ENCODE measurements at regions not wholly inside any gene's neighbourhood (a gene's known extent, or its start where the extent isn't known, plus 50 kb on each side); places are given as distances from the start of the nearest gene placed in this dataset.
"Not testable (repeated sequence)": the region's sequence is repeated elsewhere in the genome, so short reads cannot be mapped to it uniquely, and the experiment has no call there.

DNA sequence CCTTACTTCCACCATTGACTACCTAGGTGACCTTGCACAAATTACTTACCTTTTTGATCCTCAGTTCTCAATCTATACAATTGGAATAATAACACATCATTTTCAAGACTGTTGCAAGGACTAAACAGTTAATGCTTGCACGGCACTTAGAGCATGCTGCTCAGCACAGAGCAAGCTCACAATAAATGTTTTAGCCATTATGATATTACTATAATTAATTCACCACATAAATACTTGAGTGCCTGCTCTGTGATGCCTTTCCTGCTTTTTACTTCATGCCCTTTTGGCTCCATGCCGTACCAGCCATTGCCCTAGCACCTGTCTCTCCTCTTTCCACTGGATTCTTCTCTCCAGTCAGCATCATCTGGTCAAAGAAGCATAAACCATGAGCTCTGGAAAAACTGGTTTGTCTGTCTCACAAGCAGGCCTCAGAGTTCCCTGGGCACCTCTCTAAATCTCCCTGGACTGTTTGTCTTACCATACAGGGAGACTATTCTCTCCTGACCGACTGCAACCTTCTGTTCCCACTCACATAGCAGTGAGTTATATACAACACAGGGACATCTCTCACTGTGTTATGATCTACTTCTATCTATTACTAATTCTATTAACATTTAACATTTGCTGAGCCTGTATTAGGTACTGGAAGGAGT, 260.4 kb upstream of the ADRA1B start:
- no peak for DNase-seq

- DNase-seq = no peak
Measured at GRCh38 chr5:159657298-159657697, 259.0 kb upstream of the ADRA1B start.

GRCh38 chr5:159657771-159658170, 258.5 kb upstream of the ADRA1B start:
- DNase-seq = no peak

- no peak for DNase-seq
Measured at GRCh38 chr5:159658266-159658925, 257.9 kb upstream of the ADRA1B start.

- DNase-seq = no peak
Measured at GRCh38 chr5:159660401-159660800, 255.9 kb upstream of the ADRA1B start.

DNA sequence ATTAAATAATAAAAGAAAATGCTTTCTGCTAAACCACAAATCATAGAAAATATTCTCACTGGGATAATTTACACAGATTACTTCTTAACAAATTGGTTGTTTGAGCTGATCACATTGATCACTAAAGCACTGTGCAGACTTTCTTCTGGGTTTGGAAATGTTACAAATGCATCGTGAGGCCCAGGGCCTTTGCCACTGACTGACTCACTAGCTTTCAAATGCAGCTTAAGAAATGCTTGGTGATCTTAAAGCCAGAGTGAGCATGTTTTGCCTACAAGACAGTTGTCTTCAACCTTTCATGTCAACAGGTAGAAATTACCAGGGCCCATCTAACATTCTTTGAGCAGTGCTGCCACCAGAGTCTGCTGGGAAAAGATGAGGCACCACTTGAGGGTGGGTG, 252.3 kb upstream of the ADRA1B start:
- no peak for DNase-seq

DNA sequence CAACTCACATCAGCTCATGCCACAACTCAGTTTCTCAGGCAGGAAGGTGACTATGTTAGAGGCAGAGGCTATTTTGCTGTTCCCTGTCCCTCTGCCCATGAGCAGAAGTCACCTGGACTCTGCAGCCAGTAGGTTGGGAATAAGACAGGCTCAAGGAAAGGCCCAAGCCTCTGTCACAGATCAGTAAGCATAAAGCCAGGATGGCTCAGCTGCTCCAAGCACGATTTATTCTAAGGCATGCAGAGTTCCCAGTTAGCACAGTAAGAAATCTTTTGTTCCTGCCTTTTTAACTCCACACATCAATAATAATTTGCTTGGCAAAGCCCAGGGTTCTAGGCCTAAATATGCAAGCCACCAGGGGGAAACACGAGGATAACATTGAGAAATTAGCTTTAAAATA, 249.0 kb upstream of the ADRA1B start:
- no peak for DNase-seq

GRCh38 chr5:159668556-159668955, 247.7 kb upstream of the ADRA1B start:
- no peak for DNase-seq

GRCh38 chr5:159669559-159669958, 246.7 kb upstream of the ADRA1B start:
- DNase-seq = no peak

GRCh38 chr5:159671886-159672285, 244.4 kb upstream of the ADRA1B start:
- peak; percentile 19 to 51 (median 43) for DNase-seq

- DNase-seq = no peak
Measured at GRCh38 chr5:159673538-159673937, 242.7 kb upstream of the ADRA1B start.

GRCh38 chr5:159678657-159679392, 237.5 kb upstream of the ADRA1B start:
- no peak for DNase-seq

- DNase-seq = no peak
Measured at GRCh38 chr5:159680095-159680494, 236.2 kb upstream of the ADRA1B start.

DNA sequence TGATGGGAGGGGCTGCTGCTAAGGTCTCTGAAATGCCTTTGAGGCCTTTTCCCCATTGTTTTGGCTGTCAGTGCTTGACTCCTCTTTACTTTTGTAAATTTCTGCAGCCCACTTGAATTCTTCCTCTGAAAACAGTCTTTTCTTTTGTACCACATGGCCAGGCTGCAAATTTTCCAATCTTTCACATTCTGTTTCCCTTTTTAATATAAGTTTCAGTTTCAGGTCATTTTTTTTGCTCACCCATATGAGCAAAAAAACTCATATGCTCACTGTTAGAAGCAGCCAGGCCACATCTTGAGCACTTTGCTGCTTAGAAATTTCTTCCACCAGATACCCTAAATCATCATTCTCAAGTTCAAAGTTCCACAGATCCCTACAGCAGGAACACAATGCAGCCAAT, 234.6 kb upstream of the ADRA1B start:
- DNase-seq = peak in 1 of 4 experiments; percentile 26

DNA sequence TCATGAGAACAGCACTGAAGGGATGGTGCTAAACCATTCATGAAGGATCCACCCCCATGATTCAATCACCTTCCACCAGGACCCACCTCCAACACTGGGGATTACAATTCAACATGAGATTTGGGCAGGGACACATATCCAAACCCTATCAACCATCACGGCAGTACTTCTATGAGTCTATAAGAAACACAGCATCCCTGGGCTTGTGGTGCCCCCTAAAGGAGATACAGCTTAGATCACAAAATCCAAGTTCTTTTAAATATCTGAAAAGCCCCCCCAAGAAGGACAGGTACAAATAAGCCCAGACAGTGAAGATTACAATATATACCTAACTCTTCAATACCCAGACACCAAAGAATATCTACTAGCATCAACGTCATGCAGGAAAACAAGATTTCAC, 233.7 kb upstream of the ADRA1B start:
- DNase-seq = no peak

DNA sequence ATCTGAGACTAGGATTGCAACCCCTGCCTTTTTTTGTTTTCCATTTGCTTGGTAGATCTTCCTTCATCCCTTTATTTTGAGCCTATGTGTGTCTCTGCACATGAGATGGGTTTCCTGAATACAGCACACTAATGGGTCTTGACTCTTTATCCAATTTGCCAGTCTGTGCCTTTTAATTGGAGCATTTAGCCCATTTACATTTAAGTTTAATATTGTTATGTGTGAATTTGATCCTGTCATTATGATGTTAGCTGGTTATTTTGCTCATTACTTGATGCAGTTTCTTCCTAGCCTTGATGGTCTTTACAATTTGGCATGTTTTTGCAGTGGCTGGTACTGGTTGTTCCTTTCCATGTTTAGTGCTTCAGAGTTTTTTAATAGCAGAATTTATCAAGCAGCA, 228.4 kb upstream of the ADRA1B start:
- not testable (repeated sequence) for DNase-seq

- no peak for DNase-seq
Measured at GRCh38 chr5:159695741-159696294, 220.5 kb upstream of the ADRA1B start.

DNA sequence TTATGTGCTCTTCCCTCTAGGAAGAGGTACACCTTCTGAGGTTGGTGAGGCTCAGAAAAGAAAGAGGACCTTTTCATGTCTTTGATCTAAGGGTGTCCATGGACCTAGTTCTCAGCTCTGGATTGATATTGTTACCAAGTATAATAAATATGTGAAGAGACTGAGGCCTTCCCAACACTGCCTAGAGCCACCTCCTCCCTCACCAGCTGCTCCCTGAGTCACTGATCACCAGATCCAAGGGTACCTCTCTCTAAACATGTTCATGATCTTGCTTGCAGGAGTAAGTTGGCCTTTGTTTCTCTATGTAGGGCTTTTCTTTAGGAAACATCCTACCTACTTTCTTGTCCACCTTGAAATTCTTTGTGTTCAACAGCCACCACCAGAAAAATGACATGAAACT, 218.8 kb upstream of the ADRA1B start:
- no peak for DNase-seq

DNA sequence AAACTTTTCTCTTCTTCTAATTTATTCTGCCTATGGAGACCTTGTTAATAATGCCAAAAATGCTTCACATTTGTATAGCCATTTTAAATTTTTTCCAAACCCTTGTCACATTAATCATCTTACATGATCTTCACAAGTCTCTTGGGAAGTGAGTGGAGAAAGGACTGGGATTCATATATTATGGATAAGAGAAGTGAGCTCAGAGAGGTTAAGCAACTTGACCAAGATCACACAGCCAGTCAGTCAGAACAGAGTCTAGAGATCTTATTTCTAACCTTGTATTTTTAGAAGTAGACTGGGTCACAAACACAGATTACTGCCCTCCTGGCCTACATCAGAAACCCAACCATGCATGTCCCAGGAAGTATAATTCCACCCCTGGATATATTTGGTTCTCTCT, 218.0 kb upstream of the ADRA1B start:
- no peak for DNase-seq

DNA sequence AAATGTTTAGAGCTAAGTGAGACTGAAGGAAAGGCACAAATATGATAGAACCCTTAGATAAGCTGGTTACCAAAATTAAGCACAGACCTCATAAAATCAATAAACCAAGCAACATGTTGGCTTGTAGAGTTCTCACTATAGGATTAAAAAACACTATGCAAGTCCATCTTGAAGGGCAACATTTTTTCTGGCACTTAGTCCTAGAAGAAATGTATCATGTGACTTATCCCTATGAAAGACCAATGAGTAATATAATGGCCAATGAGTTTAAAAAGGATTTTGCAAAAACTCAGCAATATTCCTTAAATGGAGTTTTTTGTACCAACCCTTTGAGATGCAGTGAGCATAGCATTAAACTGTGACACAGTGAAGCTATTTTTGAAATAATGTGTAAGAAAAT, 216.3 kb upstream of the ADRA1B start:
- DNase-seq = no peak

- no peak for DNase-seq
Measured at GRCh38 chr5:159702301-159702700, 214.0 kb upstream of the ADRA1B start.

DNA sequence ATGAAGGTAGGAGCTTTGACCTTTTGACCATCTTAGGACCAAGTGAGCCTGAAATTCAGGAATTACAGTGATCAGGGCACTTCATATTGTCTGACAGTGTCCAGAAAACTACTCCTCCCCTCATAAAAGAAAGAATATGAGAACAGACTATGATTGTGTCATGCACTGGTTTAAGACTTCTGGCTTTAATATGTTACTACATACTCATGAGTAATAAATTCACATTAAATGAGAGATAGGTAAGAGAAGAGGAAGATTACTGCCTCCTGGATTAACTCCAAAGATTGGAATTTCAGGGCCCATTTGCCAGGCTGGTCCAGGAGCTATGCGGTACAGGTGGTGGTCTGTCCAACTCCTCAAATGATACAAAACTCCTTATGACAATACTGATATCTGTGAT, 213.5 kb upstream of the ADRA1B start:
- no peak for DNase-seq

- no peak for DNase-seq
Measured at GRCh38 chr5:159704160-159704559, 212.1 kb upstream of the ADRA1B start.

DNA sequence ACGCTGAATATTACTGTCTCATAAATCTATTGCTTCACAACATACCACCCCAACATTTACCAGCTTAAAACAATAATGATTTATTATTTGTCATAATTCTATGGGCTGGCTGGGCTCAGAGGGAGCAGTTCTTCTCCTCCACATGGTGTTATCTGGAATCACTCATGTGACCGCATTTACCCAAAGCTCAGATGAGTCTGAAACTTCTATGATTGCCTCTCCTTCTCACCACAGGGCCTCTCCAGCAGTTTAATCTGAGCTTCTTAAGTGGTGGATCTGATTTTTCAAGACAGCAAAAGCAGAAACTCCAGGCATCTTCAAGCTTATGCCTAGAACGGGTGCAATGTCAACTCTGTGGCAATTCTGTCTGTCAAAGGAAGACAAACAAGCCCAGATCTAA, 210.3 kb upstream of the ADRA1B start:
- no peak for DNase-seq

All from suppressor macrophage (primary cell).